HG03175 (cell line): ENCODE measurements at regions not wholly inside any gene's neighbourhood (a gene's known extent, or its start where the extent isn't known, plus 50 kb on each side); places are given as distances from the start of the nearest gene placed in this dataset.

ENCODE experiments used
- ATAC-seq: cut with Tn5 transposase; IDR thresholded peaks from one replicate; pipeline ENCODE4 v1.9.1; 2021; ENCODE audit warnings: mild to moderate bottlenecking, moderate library complexity; ENCODE audit not compliant: unreplicated experiment

- ATAC-seq = no peak
These were observed 876.1 kb downstream of the TLE4 start for GRCh38 chr9:80447876-80448275.

- no peak for ATAC-seq
These were observed 869.0 kb downstream of the TLE4 start for GRCh38 chr9:80440724-80441123.

GRCh38 chr9:80437825-80438224 lies 866.1 kb downstream of the TLE4 start:
- ATAC-seq = no peak

- no peak for ATAC-seq
These were observed 865.4 kb downstream of the TLE4 start for GRCh38 chr9:80437091-80437640.

- ATAC-seq = no peak
These were observed 863.8 kb downstream of the TLE4 start for GRCh38 chr9:80435591-80435990.

GRCh38 chr9:80426992-80427391 lies 855.2 kb downstream of the TLE4 start:
- no peak for ATAC-seq

GRCh38 chr9:80417211-80417773 lies 845.5 kb downstream of the TLE4 start:
- no peak for ATAC-seq

GRCh38 chr9:80410106-80410505 lies 838.3 kb downstream of the TLE4 start:
- ATAC-seq = no peak

- no peak for ATAC-seq
These were observed 835.5 kb downstream of the TLE4 start for GRCh38 chr9:80407220-80407619.

- no peak for ATAC-seq
These were observed 829.5 kb downstream of the TLE4 start for GRCh38 chr9:80401243-80401642.

GRCh38 chr9:80400624-80401230 lies 829.0 kb downstream of the TLE4 start:
- ATAC-seq = no peak

- no peak for ATAC-seq
These were observed 827.8 kb downstream of the TLE4 start for GRCh38 chr9:80399606-80400005.

- ATAC-seq = no peak
These were observed 816.1 kb downstream of the TLE4 start for GRCh38 chr9:80387828-80388227.

- ATAC-seq = no peak
These were observed 813.5 kb downstream of the TLE4 start for GRCh38 chr9:80385246-80385645.

GRCh38 chr9:80383331-80383730 lies 811.6 kb downstream of the TLE4 start:
- no peak for ATAC-seq

- no peak for ATAC-seq
These were observed 810.6 kb downstream of the TLE4 start for GRCh38 chr9:80382211-80382891.

GRCh38 chr9:80380301-80380700 lies 808.5 kb downstream of the TLE4 start:
- ATAC-seq = no peak

- no peak for ATAC-seq
These were observed 807.0 kb downstream of the TLE4 start for GRCh38 chr9:80378669-80379293.

GRCh38 chr9:80376180-80376579 lies 804.4 kb downstream of the TLE4 start:
- ATAC-seq = no peak

GRCh38 chr9:80375477-80375876 lies 803.7 kb downstream of the TLE4 start:
- no peak for ATAC-seq

GRCh38 chr9:80369641-80370040 lies 797.9 kb downstream of the TLE4 start:
- no peak for ATAC-seq

GRCh38 chr9:80366626-80367025 lies 794.9 kb downstream of the TLE4 start:
- ATAC-seq = no peak
